GM13977 (cell line): ENCODE measurements at regions not wholly inside any gene's neighbourhood (a gene's known extent, or its start where the extent isn't known, plus 50 kb on each side); places are given as distances from the start of the nearest gene placed in this dataset.

Experiments
- DNase-seq: peaks from one replicate; pipeline ENCODE4 v3.0.0; 2012; ENCODE audit warnings: low spot score
- CTCF ChIP-seq: IDR thresholded peaks from 2 replicates; pipeline ENCODE4 v1.5.1; 2012; ENCODE audit warnings: mild to moderate bottlenecking, control low read depth; ENCODE audit not compliant: insufficient read depth; ENCODE audit errors: extremely low read depth, missing control alignments
- in situ Hi-C: fragments of 300-500 bp; cut with MboI; formaldehyde crosslinking; loops from one replicate; pipeline ENCODE4 v1.12.0; 2022; ENCODE audit warnings: low sequenced_read_pairs, low pct_unique_long_range_greater_than_20kb, mixed read lengths, inconsistent platforms; ENCODE audit not compliant: unreplicated experiment

GRCh38 chr16:51757505-51757904 is 606.4 kb upstream of the SALL1 start:
- DNase-seq: no peak
- no peak for TF ChIP-seq CTCF
- in situ Hi-C loops: no loop called here

GRCh38 chr16:51757124-51757470 is 606.0 kb upstream of the SALL1 start:
- TF ChIP-seq CTCF: no peak
- DNase-seq: no peak
- in situ Hi-C loops: no loop called here

GRCh38 chr16:51756447-51757123 is 605.5 kb upstream of the SALL1 start:
- in situ Hi-C loops: no loop called here
- no peak for DNase-seq
- TF ChIP-seq CTCF: no peak

GRCh38 chr16:51755577-51756355 is 604.7 kb upstream of the SALL1 start:
- in situ Hi-C loops: no loop called here
- DNase-seq: no peak
- no peak for TF ChIP-seq CTCF

- no peak for DNase-seq
- in situ Hi-C loops: no loop called here
- no peak for TF ChIP-seq CTCF
Observed at GRCh38 chr16:51755039-51755501, 604.0 kb upstream of the SALL1 start.

GRCh38 chr16:51753467-51754127 is 602.5 kb upstream of the SALL1 start:
- in situ Hi-C loops: no loop called here
- no peak for DNase-seq
- no peak for TF ChIP-seq CTCF
